ENCODE measurements at regions not wholly inside any gene's neighbourhood (a gene's known extent, or its start where the extent isn't known, plus 50 kb on each side); places are given as distances from the start of the nearest gene placed in this dataset.

GRCh38 chr12:130286041-130286440 is 51.6 kb upstream of the PIWIL1 start:
- intact Hi-C loops (cut with DNase I): no loop called here
- WGBS, 3 donors: 41 to 52% (median 52%) methylated on average over 8 of the region's 8 CpGs
- H3K27ac ChIP-seq: no peak overlapping the region
- TF ChIP-seq POLR2A (IDR thresholded peaks at IDR 0.05): no peak
- no peak for TF ChIP-seq CTCF (IDR thresholded peaks at IDR 0.05)
- no peak for TF ChIP-seq EP300 (IDR thresholded peaks at IDR 0.05)
- no peak overlapping the region for H3K4me3 ChIP-seq
- no peaks in the 10 kb centered on the region for H3K27me3 ChIP-seq
- no peak for DNase-seq
- no peaks in the 10 kb centered on the region for H3K4me1 ChIP-seq (ENCODE audit: insufficient read depth)
- H3K36me3 ChIP-seq: no peaks in the 10 kb centered on the region
- H3K9me3 ChIP-seq: no peaks in the 10 kb centered on the region

- Histone ChIP-seq H3K4me1 (ENCODE audit: insufficient read depth) (no peaks in the 10 kb centered on the region), H3K9me3 (no peaks in the 10 kb centered on the region), H3K27me3 (no peaks in the 10 kb centered on the region), H3K4me3 (no peak overlapping the region), H3K27ac (no peak overlapping the region), H3K36me3 (no peaks in the 10 kb centered on the region)
- TF ChIP-seq CTCF (IDR thresholded peaks at IDR 0.05) (no peak), EP300 (IDR thresholded peaks at IDR 0.05) (no peak), POLR2A (IDR thresholded peaks at IDR 0.05) (no peak)
- intact Hi-C loops (cut with DNase I): no loop called here
- 32 to 41% (median 33%) methylated on average over 14 of the region's 14 CpGs for WGBS, 3 donors
- DNase-seq: no peak
Observed at GRCh38 chr12:130286741-130287440, 50.8 kb upstream of the PIWIL1 start.
